ENCODE measurements at regions not wholly inside any gene's neighbourhood (a gene's known extent, or its start where the extent isn't known, plus 50 kb on each side); places are given as distances from the start of the nearest gene placed in this dataset.
"Not testable (repeated sequence)": the region's sequence is repeated elsewhere in the genome, so short reads cannot be mapped to it uniquely, and the experiment has no call there.

GRCh38 chr4:147139455-147140198 lies 194.0 kb upstream of the TTC29 start:
- intact Hi-C loops (cut with DNase I; ENCODE audit: low total_unique reads), result no loop called here
- no peak for DNase-seq (ENCODE audit: low spot score in 2 of 2)
- 86 to 91% methylated on average over 9 of the region's 9 CpGs for WGBS, 2 donors
- H3K4me3 ChIP-seq (ENCODE audit: low read depth, poor library complexity, severe bottlenecking), result no peak overlapping the region
- TF ChIP-seq POLR2A (IDR thresholded peaks at IDR 0.05), result no peak
- TF ChIP-seq, protein P1, sequence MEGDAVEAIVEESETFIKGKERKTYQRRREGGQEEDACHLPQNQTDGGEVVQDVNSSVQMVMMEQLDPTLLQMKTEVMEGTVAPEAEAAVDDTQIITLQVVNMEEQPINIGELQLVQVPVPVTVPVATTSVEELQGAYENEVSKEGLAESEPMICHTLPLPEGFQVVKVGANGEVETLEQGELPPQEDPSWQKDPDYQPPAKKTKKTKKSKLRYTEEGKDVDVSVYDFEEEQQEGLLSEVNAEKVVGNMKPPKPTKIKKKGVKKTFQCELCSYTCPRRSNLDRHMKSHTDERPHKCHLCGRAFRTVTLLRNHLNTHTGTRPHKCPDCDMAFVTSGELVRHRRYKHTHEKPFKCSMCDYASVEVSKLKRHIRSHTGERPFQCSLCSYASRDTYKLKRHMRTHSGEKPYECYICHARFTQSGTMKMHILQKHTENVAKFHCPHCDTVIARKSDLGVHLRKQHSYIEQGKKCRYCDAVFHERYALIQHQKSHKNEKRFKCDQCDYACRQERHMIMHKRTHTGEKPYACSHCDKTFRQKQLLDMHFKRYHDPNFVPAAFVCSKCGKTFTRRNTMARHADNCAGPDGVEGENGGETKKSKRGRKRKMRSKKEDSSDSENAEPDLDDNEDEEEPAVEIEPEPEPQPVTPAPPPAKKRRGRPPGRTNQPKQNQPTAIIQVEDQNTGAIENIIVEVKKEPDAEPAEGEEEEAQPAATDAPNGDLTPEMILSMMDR (IDR thresholded peaks at IDR 0.05), result no peak

- TF ChIP-seq, protein P1 (IDR thresholded peaks at IDR 0.05), result no peak
- TF ChIP-seq POLR2A (IDR thresholded peaks at IDR 0.05), result no peak
- intact Hi-C loops (cut with DNase I; ENCODE audit: low total_unique reads), result no loop called here
These were observed 206.1 kb upstream of the TTC29 start for GRCh38 chr4:147151763-147152162.

GRCh38 chr4:147157860-147158701 lies 212.4 kb upstream of the TTC29 start:
- no peak for DNase-seq (ENCODE audit: low spot score in 2 of 2)
- TF ChIP-seq, protein P1 (IDR thresholded peaks at IDR 0.05), result no peak
- intact Hi-C loops (cut with DNase I; ENCODE audit: low total_unique reads), result no loop called here
- H3K4me3 ChIP-seq (ENCODE audit: low read depth, poor library complexity, severe bottlenecking), result peak overlapping the region; percentile 29
- 7 to 8% methylated on average over 17 to 27 of the region's 29 CpGs for WGBS, 2 donors

More at GRCh38 chr4:147151763-147152162, 206.1 kb upstream of the TTC29 start:
- no peak overlapping the region for H3K4me3 ChIP-seq (ENCODE audit: low read depth, poor library complexity, severe bottlenecking)
- no peak for DNase-seq (ENCODE audit: low spot score in 2 of 2)

- H3K4me3 ChIP-seq (ENCODE audit: low read depth, poor library complexity, severe bottlenecking), result no peak overlapping the region
- DNase-seq (ENCODE audit: low spot score in 2 of 2), result no peak
- intact Hi-C loops (cut with DNase I; ENCODE audit: low total_unique reads), result loop anchor here (10.0 kb wide), 1 partner anchor 1206 kb away; no protein-coding TSS in a partner anchor
- 39 to 46% methylated on average over 3 of the region's 3 CpGs for WGBS, 2 donors
- TF ChIP-seq, protein P1 (IDR thresholded peaks at IDR 0.05), result no peak
- TF ChIP-seq POLR2A (IDR thresholded peaks at IDR 0.05), result no peak
These were observed 215.3 kb upstream of the TTC29 start for GRCh38 chr4:147160908-147161513.

- no peak overlapping the region for H3K4me3 ChIP-seq (ENCODE audit: low read depth, poor library complexity, severe bottlenecking)
- DNase-seq (ENCODE audit: low spot score in 2 of 2), result no peak
- TF ChIP-seq, protein P1 (IDR thresholded peaks at IDR 0.05), result no peak
- TF ChIP-seq POLR2A (IDR thresholded peaks at IDR 0.05), result no peak
- intact Hi-C loops (cut with DNase I; ENCODE audit: low total_unique reads), result loop anchor here (10.0 kb wide), 1 partner anchor 1209 kb away; no protein-coding TSS in a partner anchor
These were observed 217.6 kb upstream of the TTC29 start for GRCh38 chr4:147163311-147163710.

- H3K4me3 ChIP-seq (ENCODE audit: low read depth, poor library complexity, severe bottlenecking); DNase-seq (ENCODE audit: low spot score in 2 of 2): not testable (repeated sequence)
- intact Hi-C loops (cut with DNase I; ENCODE audit: low total_unique reads), result loop anchor here (10.0 kb wide), 1 partner anchor 1213 kb away; no protein-coding TSS in a partner anchor
These were observed 222.5 kb upstream of the TTC29 start for GRCh38 chr4:147168200-147168599.
